ENCODE measurements at regions not wholly inside any gene's neighbourhood (a gene's known extent, or its start where the extent isn't known, plus 50 kb on each side); places are given as distances from the start of the nearest gene placed in this dataset.
A peak's percentile ranks its signal among the peaks of the same experiment; 100 is the strongest.

- H3K9me3 ChIP-seq (ENCODE audit: low read depth) = no peaks in the 10 kb centered on the region
- no peaks in the 10 kb centered on the region for H3K9me2 ChIP-seq (ENCODE audit: insufficient read depth)
- WGBS, 2 experiments (ENCODE audit: low coverage in 1 of 2, low lambda C conversion rate in 2 of 2, missing lambda C conversion rate in 2 of 2) = 27 to 30% methylated on average over 3 of the region's 3 CpGs
- no peak overlapping the region for H3K27ac ChIP-seq
- H3K4me2 ChIP-seq (ENCODE audit: unreplicated experiment) = no peak overlapping the region
- no peaks in the 10 kb centered on the region for H3K79me2 ChIP-seq (ENCODE audit: insufficient read depth)
- in situ Hi-C loops (cut with MboI) = no loop called here
- no peaks in the 10 kb centered on the region for H4K20me1 ChIP-seq (ENCODE audit: insufficient read depth)
- no peaks in the 10 kb centered on the region for H3F3A ChIP-seq (ENCODE audit: insufficient read depth)
- TF ChIP-seq EZH2 (IDR thresholded peaks at IDR 0.05; ENCODE audit: insufficient read depth, poor library complexity, severe bottlenecking) (no peak), EZH2phosphoT487 (IDR thresholded peaks at IDR 0.05; ENCODE audit: insufficient read depth, low read depth) (no peak)
- H3K4me3 ChIP-seq = no peak overlapping the region
- no peaks in the 10 kb centered on the region for H3K27me3 ChIP-seq (replicated peaks; ENCODE audit: insufficient read depth)
- no peak overlapping the region for H2AFZ ChIP-seq
- H3K9ac ChIP-seq = no peak overlapping the region
- no peaks in the 10 kb centered on the region for H3K36me3 ChIP-seq (ENCODE audit: low read depth)
- peak; percentile 8 for DNase-seq
- no peaks in the 10 kb centered on the region for H3K4me1 ChIP-seq (ENCODE audit: insufficient read depth)
These were observed 640.7 kb downstream of the BCOR start for GRCh38 chrX:39456894-39457604.

- no peak overlapping the region for H2AFZ ChIP-seq
- H3K27me3 ChIP-seq (replicated peaks; ENCODE audit: insufficient read depth) = no peaks in the 10 kb centered on the region
- H3K4me2 ChIP-seq (ENCODE audit: unreplicated experiment) = no peak overlapping the region
- no peaks in the 10 kb centered on the region for H3K9me2 ChIP-seq (ENCODE audit: insufficient read depth)
- no peak overlapping the region for H3K4me3 ChIP-seq
- H3K79me2 ChIP-seq (ENCODE audit: insufficient read depth) = no peaks in the 10 kb centered on the region
- H3K4me1 ChIP-seq (ENCODE audit: insufficient read depth) = no peaks in the 10 kb centered on the region
- no peaks in the 10 kb centered on the region for H3K9me3 ChIP-seq (ENCODE audit: low read depth)
- H3F3A ChIP-seq (ENCODE audit: insufficient read depth) = no peaks in the 10 kb centered on the region
- no peak for DNase-seq
- H3K36me3 ChIP-seq (ENCODE audit: low read depth) = no peaks in the 10 kb centered on the region
- in situ Hi-C loops (cut with MboI) = no loop called here
- no peaks in the 10 kb centered on the region for H4K20me1 ChIP-seq (ENCODE audit: insufficient read depth)
- no peak overlapping the region for H3K27ac ChIP-seq
- TF ChIP-seq EZH2 (IDR thresholded peaks at IDR 0.05; ENCODE audit: insufficient read depth, poor library complexity, severe bottlenecking) = no peak
- TF ChIP-seq EZH2phosphoT487 (IDR thresholded peaks at IDR 0.05; ENCODE audit: insufficient read depth, low read depth) = no peak
- WGBS, 2 experiments (ENCODE audit: low coverage in 1 of 2, low lambda C conversion rate in 2 of 2, missing lambda C conversion rate in 2 of 2) = 38 to 47% methylated on average over 4 to 5 of the region's 5 CpGs
- no peak overlapping the region for H3K9ac ChIP-seq
These were observed 639.0 kb downstream of the BCOR start for GRCh38 chrX:39458779-39459178.

- no peaks in the 10 kb centered on the region for H3K27me3 ChIP-seq (replicated peaks; ENCODE audit: insufficient read depth)
- 69 to 75% methylated on average over 5 of the region's 5 CpGs for WGBS, 2 experiments (ENCODE audit: low coverage in 1 of 2, low lambda C conversion rate in 2 of 2, missing lambda C conversion rate in 2 of 2)
- H3K79me2 ChIP-seq (ENCODE audit: insufficient read depth) = no peaks in the 10 kb centered on the region
- H3K9me3 ChIP-seq (ENCODE audit: low read depth) = no peaks in the 10 kb centered on the region
- no peaks in the 10 kb centered on the region for H4K20me1 ChIP-seq (ENCODE audit: insufficient read depth)
- no peak overlapping the region for H3K27ac ChIP-seq
- no peak for DNase-seq
- in situ Hi-C loops (cut with MboI) = no loop called here
- H3K9ac ChIP-seq = no peak overlapping the region
- H3K9me2 ChIP-seq (ENCODE audit: insufficient read depth) = no peaks in the 10 kb centered on the region
- H2AFZ ChIP-seq = no peak overlapping the region
- no peaks in the 10 kb centered on the region for H3F3A ChIP-seq (ENCODE audit: insufficient read depth)
- H3K36me3 ChIP-seq (ENCODE audit: low read depth) = no peaks in the 10 kb centered on the region
- no peak for TF ChIP-seq EZH2 (IDR thresholded peaks at IDR 0.05; ENCODE audit: insufficient read depth, poor library complexity, severe bottlenecking)
- no peak for TF ChIP-seq EZH2phosphoT487 (IDR thresholded peaks at IDR 0.05; ENCODE audit: insufficient read depth, low read depth)
- H3K4me1 ChIP-seq (ENCODE audit: insufficient read depth) = no peaks in the 10 kb centered on the region
- no peak overlapping the region for H3K4me2 ChIP-seq (ENCODE audit: unreplicated experiment)
- H3K4me3 ChIP-seq = no peak overlapping the region
These were observed 638.6 kb downstream of the BCOR start for GRCh38 chrX:39459204-39459603.

- TF ChIP-seq EZH2phosphoT487 (IDR thresholded peaks at IDR 0.05; ENCODE audit: insufficient read depth, low read depth) = no peak
- no peak for TF ChIP-seq EZH2 (IDR thresholded peaks at IDR 0.05; ENCODE audit: insufficient read depth, poor library complexity, severe bottlenecking)
- no peaks in the 10 kb centered on the region for H4K20me1 ChIP-seq (ENCODE audit: insufficient read depth)
- H3K4me1 ChIP-seq (ENCODE audit: insufficient read depth) = no peaks in the 10 kb centered on the region
- H3K9me3 ChIP-seq (ENCODE audit: low read depth) = no peaks in the 10 kb centered on the region
- no peaks in the 10 kb centered on the region for H3K36me3 ChIP-seq (ENCODE audit: low read depth)
- WGBS, 2 experiments (ENCODE audit: low coverage in 1 of 2, low lambda C conversion rate in 2 of 2, missing lambda C conversion rate in 2 of 2) = 58 to 64% methylated on average over 3 of the region's 3 CpGs
- H3K9me2 ChIP-seq (ENCODE audit: insufficient read depth) = no peaks in the 10 kb centered on the region
- H3K4me2 ChIP-seq (ENCODE audit: unreplicated experiment) = no peak overlapping the region
- no peak for DNase-seq
- in situ Hi-C loops (cut with MboI) = no loop called here
- H3K79me2 ChIP-seq (ENCODE audit: insufficient read depth) = no peaks in the 10 kb centered on the region
- no peak overlapping the region for H2AFZ ChIP-seq
- H3K27ac ChIP-seq = no peak overlapping the region
- H3K27me3 ChIP-seq (replicated peaks; ENCODE audit: insufficient read depth) = no peaks in the 10 kb centered on the region
- no peak overlapping the region for H3K9ac ChIP-seq
- no peaks in the 10 kb centered on the region for H3F3A ChIP-seq (ENCODE audit: insufficient read depth)
- H3K4me3 ChIP-seq = no peak overlapping the region
These were observed 637.8 kb downstream of the BCOR start for GRCh38 chrX:39459952-39460351.
